Esophagus muscularis mucosa (tissue), 3 donors: ENCODE measurements at regions not wholly inside any gene's neighbourhood (a gene's known extent, or its start where the extent isn't known, plus 50 kb on each side); places are given as distances from the start of the nearest gene placed in this dataset.

Experiments
- POLR2A ChIP-seq: fragments of 450-650 bp; IDR thresholded peaks from one replicate; pipeline ENCODE4 v1.6.1; 2017; ENCODE audit warnings: antibody characterized with exemption, moderate library complexity, mild to moderate bottlenecking, low read depth
- POLR2AphosphoS5 ChIP-seq, 2 donors: sonication (generic); formaldehyde crosslinking; IDR thresholded peaks; one replicate each; pipeline ENCODE4 v1.6.1; 2017; ENCODE audit warnings: antibody characterized with exemption in 2 of 2
- TF ChIP-seq, protein P1 (sequence below), 3 experiments: fragments of 200-600 bp in 2 of 3; fragments of 450-650 bp in 1 of 3; sonication (generic) in 2 of 3; IDR thresholded peaks; one replicate each; pipeline ENCODE4 v1.5.1; 2017 to 2019; ENCODE audit warnings: antibody characterized with exemption in 3 of 3, mild to moderate bottlenecking in 2 of 3, moderate library complexity in 1 of 3

DNA sequence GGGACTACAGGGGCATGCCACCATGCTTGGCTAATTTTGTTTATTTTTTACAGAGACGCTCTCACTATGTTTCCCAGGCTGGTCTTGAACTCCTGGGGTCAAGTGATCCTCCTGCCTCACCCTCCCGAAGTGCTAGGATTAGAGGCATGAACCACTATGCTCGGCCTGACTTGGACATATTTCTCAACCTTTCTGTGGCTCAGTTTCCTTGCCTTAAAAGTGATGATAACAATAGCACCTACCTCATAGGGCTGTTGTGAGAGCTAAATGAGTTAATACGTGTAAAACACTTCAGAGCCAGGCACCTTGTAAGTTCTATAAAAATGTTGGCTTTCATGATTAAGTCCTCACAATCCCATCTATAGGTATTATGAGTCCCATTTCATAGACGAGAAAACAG lies 89.2 kb upstream of the METAP2 start:
- TF ChIP-seq, protein P1, sequence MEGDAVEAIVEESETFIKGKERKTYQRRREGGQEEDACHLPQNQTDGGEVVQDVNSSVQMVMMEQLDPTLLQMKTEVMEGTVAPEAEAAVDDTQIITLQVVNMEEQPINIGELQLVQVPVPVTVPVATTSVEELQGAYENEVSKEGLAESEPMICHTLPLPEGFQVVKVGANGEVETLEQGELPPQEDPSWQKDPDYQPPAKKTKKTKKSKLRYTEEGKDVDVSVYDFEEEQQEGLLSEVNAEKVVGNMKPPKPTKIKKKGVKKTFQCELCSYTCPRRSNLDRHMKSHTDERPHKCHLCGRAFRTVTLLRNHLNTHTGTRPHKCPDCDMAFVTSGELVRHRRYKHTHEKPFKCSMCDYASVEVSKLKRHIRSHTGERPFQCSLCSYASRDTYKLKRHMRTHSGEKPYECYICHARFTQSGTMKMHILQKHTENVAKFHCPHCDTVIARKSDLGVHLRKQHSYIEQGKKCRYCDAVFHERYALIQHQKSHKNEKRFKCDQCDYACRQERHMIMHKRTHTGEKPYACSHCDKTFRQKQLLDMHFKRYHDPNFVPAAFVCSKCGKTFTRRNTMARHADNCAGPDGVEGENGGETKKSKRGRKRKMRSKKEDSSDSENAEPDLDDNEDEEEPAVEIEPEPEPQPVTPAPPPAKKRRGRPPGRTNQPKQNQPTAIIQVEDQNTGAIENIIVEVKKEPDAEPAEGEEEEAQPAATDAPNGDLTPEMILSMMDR (IDR thresholded peaks at IDR 0.05): no peak
- TF ChIP-seq POLR2A (no peak), POLR2AphosphoS5 (IDR thresholded peaks at IDR 0.05) (no peak)
